HepG2 (cell line): ENCODE measurements at regions not wholly inside any gene's neighbourhood (a gene's known extent, or its start where the extent isn't known, plus 50 kb on each side); places are given as distances from the start of the nearest gene placed in this dataset.

Experiments used
- CTCF ChIP-seq: sonication (generic); formaldehyde crosslinking; IDR thresholded peaks from 2 replicates; pipeline ENCODE4 v1.5.0; 2020; ENCODE audit warnings: mild to moderate bottlenecking, missing genetic modification reagents, moderate library complexity
- GATAD2A ChIP-seq: IDR thresholded peaks from 2 replicates; pipeline ENCODE4 v1.6.1; 2016
- KMT2A ChIP-seq: sonication (generic); formaldehyde crosslinking; IDR thresholded peaks from 2 replicates; pipeline ENCODE4 v1.4.0; 2020; ENCODE audit warnings: missing genetic modification reagents
- TBL1XR1 ChIP-seq: fragments of 150-350 bp; IDR thresholded peaks from 2 replicates; pipeline ENCODE4 v1.6.1; 2014; ENCODE audit warnings: borderline replicate concordance, low read length; ENCODE audit not compliant: partially characterized antibody
- ZNF792 ChIP-seq: IDR thresholded peaks from 2 replicates; pipeline ENCODE4 v1.6.1; 2016

GRCh38 chr20:57795977-57796560, 86.3 kb upstream of the PMEPA1 start:
- TF ChIP-seq KMT2A (CRISPR knock-in tag) (no peak), GATAD2A (CRISPR knock-in tag) (no peak), CTCF (CRISPR knock-in tag) (no peak), ZNF792 (no peak), TBL1XR1 (no peak)
